ENCODE measurements at regions not wholly inside any gene's neighbourhood (a gene's known extent, or its start where the extent isn't known, plus 50 kb on each side); places are given as distances from the start of the nearest gene placed in this dataset.

- Histone ChIP-seq H3K27ac (no peak overlapping the region), H4K20me1 (ENCODE audit: insufficient read depth) (no peaks in the 10 kb centered on the region), H3K4me3 (no peak overlapping the region), H3K9ac (no peak overlapping the region), H3K4me2 (ENCODE audit: unreplicated experiment) (no peak overlapping the region), H2AFZ (no peak overlapping the region), H3K9me3 (ENCODE audit: low read depth) (no peaks in the 10 kb centered on the region), H3K4me1 (ENCODE audit: insufficient read depth) (no peaks in the 10 kb centered on the region), H3K79me2 (ENCODE audit: insufficient read depth) (no peaks in the 10 kb centered on the region), H3K9me2 (ENCODE audit: insufficient read depth) (peaks cover 3% of the 10 kb centered on the region; the same call in 1 of the 2 replicates), H3K36me3 (ENCODE audit: low read depth) (no peaks in the 10 kb centered on the region), H3F3A (ENCODE audit: insufficient read depth) (no peaks in the 10 kb centered on the region), H3K27me3 (replicated peaks; ENCODE audit: insufficient read depth) (no peaks in the 10 kb centered on the region)
- TF ChIP-seq EZH2 (IDR thresholded peaks at IDR 0.05; ENCODE audit: insufficient read depth, poor library complexity, severe bottlenecking) (no peak), EZH2phosphoT487 (IDR thresholded peaks at IDR 0.05; ENCODE audit: insufficient read depth, low read depth) (no peak)
- no peak for DNase-seq
- in situ Hi-C loops (cut with MboI) = no loop called here
These were observed 255.6 kb upstream of the DPYD start for GRCh38 chr1:98176414-98176813.

GRCh38 chr1:98172578-98172977, 251.7 kb upstream of the DPYD start:
- no peaks in the 10 kb centered on the region for H3K79me2 ChIP-seq (ENCODE audit: insufficient read depth)
- no peaks in the 10 kb centered on the region for H3K36me3 ChIP-seq (ENCODE audit: low read depth)
- no peaks in the 10 kb centered on the region for H3K4me1 ChIP-seq (ENCODE audit: insufficient read depth)
- H3K4me3 ChIP-seq = no peak overlapping the region
- H3K27me3 ChIP-seq (replicated peaks; ENCODE audit: insufficient read depth) = no peaks in the 10 kb centered on the region
- peaks cover 3% of the 10 kb centered on the region; the same call in 1 of the 2 replicates for H3K9me2 ChIP-seq (ENCODE audit: insufficient read depth)
- H3K27ac ChIP-seq = no peak overlapping the region
- in situ Hi-C loops (cut with MboI) = no loop called here
- H3F3A ChIP-seq (ENCODE audit: insufficient read depth) = no peaks in the 10 kb centered on the region
- WGBS, 2 experiments (ENCODE audit: low coverage in 1 of 2, low lambda C conversion rate in 2 of 2, missing lambda C conversion rate in 2 of 2) = 28 to 30% methylated on average over 3 of the region's 3 CpGs
- no peaks in the 10 kb centered on the region for H3K9me3 ChIP-seq (ENCODE audit: low read depth)
- H4K20me1 ChIP-seq (ENCODE audit: insufficient read depth) = no peaks in the 10 kb centered on the region
- H3K4me2 ChIP-seq (ENCODE audit: unreplicated experiment) = no peak overlapping the region
- TF ChIP-seq EZH2phosphoT487 (IDR thresholded peaks at IDR 0.05; ENCODE audit: insufficient read depth, low read depth) (no peak), EZH2 (IDR thresholded peaks at IDR 0.05; ENCODE audit: insufficient read depth, poor library complexity, severe bottlenecking) (no peak)
- H2AFZ ChIP-seq = no peak overlapping the region
- DNase-seq = no peak
- H3K9ac ChIP-seq = no peak overlapping the region

- Histone ChIP-seq H3F3A (ENCODE audit: insufficient read depth) (no peaks in the 10 kb centered on the region), H3K4me3 (no peak overlapping the region), H3K4me1 (ENCODE audit: insufficient read depth) (no peaks in the 10 kb centered on the region), H2AFZ (no peak overlapping the region), H3K79me2 (ENCODE audit: insufficient read depth) (no peaks in the 10 kb centered on the region), H3K9me2 (ENCODE audit: insufficient read depth) (peaks cover 3% of the 10 kb centered on the region; the same call in 1 of the 2 replicates), H3K27me3 (replicated peaks; ENCODE audit: insufficient read depth) (no peaks in the 10 kb centered on the region), H3K36me3 (ENCODE audit: low read depth) (no peaks in the 10 kb centered on the region), H3K9me3 (ENCODE audit: low read depth) (no peaks in the 10 kb centered on the region), H4K20me1 (ENCODE audit: insufficient read depth) (no peaks in the 10 kb centered on the region), H3K9ac (no peak overlapping the region), H3K4me2 (ENCODE audit: unreplicated experiment) (no peak overlapping the region), H3K27ac (no peak overlapping the region)
- WGBS, 2 experiments (ENCODE audit: low coverage in 1 of 2, low lambda C conversion rate in 2 of 2, missing lambda C conversion rate in 2 of 2) = 44 to 80% methylated on average over 2 of the region's 2 CpGs
- TF ChIP-seq EZH2 (IDR thresholded peaks at IDR 0.05; ENCODE audit: insufficient read depth, poor library complexity, severe bottlenecking) = no peak
- TF ChIP-seq EZH2phosphoT487 (IDR thresholded peaks at IDR 0.05; ENCODE audit: insufficient read depth, low read depth) = no peak
- DNase-seq = no peak
- in situ Hi-C loops (cut with MboI) = no loop called here
These were observed 251.2 kb upstream of the DPYD start for GRCh38 chr1:98172022-98172421.

GRCh38 chr1:98164509-98164908, 243.7 kb upstream of the DPYD start:
- Histone ChIP-seq H3K79me2 (ENCODE audit: insufficient read depth) (no peaks in the 10 kb centered on the region), H3K36me3 (ENCODE audit: low read depth) (no peaks in the 10 kb centered on the region), H4K20me1 (ENCODE audit: insufficient read depth) (no peaks in the 10 kb centered on the region), H3K27ac (no peak overlapping the region), H3K9me2 (ENCODE audit: insufficient read depth) (no peaks in the 10 kb centered on the region), H3F3A (ENCODE audit: insufficient read depth) (no peaks in the 10 kb centered on the region), H3K9ac (no peak overlapping the region), H3K4me3 (no peak overlapping the region), H3K27me3 (replicated peaks; ENCODE audit: insufficient read depth) (no peaks in the 10 kb centered on the region), H3K4me2 (ENCODE audit: unreplicated experiment) (no peak overlapping the region), H3K4me1 (ENCODE audit: insufficient read depth) (no peaks in the 10 kb centered on the region), H2AFZ (no peak overlapping the region), H3K9me3 (ENCODE audit: low read depth) (no peaks in the 10 kb centered on the region)
- no peak for TF ChIP-seq EZH2phosphoT487 (IDR thresholded peaks at IDR 0.05; ENCODE audit: insufficient read depth, low read depth)
- in situ Hi-C loops (cut with MboI) = no loop called here
- no peak for DNase-seq
- 92% methylated on average over 4 of the region's 4 CpGs for WGBS, 2 experiments (ENCODE audit: low coverage in 1 of 2, low lambda C conversion rate in 2 of 2, missing lambda C conversion rate in 2 of 2)
